ENCODE measurements at regions not wholly inside any gene's neighbourhood (a gene's known extent, or its start where the extent isn't known, plus 50 kb on each side); places are given as distances from the start of the nearest gene placed in this dataset.

GRCh38 chr3:19652336-19652735 is 281.7 kb downstream of the EFHB start:
- H3K4me1 ChIP-seq: no peaks in the 10 kb centered on the region
- H3K9me3 ChIP-seq: peaks cover 12% of the 10 kb centered on the region
- H3K36me3 ChIP-seq (ENCODE audit: insufficient read depth in 1 of 2, low read depth in 1 of 2): no peaks in the 10 kb centered on the region
- H3K27me3 ChIP-seq (ENCODE audit: insufficient read depth in 3 of 3, low read length in 2 of 3): no peaks in the 10 kb centered on the region
- intact Hi-C loops (cut with DNase I): no loop called here
- TF ChIP-seq CTCF (IDR thresholded peaks at IDR 0.05): no peak
- no peak overlapping the region for H3K4me3 ChIP-seq
- no peak overlapping the region for H3K27ac ChIP-seq
- no peak for ATAC-seq
- no peak for DNase-seq

GRCh38 chr3:19645093-19645492 is 288.9 kb downstream of the EFHB start:
- Histone ChIP-seq H3K4me3 (no peak overlapping the region), H3K9me3 (no peaks in the 10 kb centered on the region), H3K27ac (no peak overlapping the region), H3K4me1 (no peaks in the 10 kb centered on the region), H3K27me3 (ENCODE audit: insufficient read depth in 3 of 3, low read length in 2 of 3) (no peaks in the 10 kb centered on the region), H3K36me3 (ENCODE audit: insufficient read depth in 1 of 2, low read depth in 1 of 2) (no peaks in the 10 kb centered on the region)
- TF ChIP-seq CTCF (IDR thresholded peaks at IDR 0.05): no peak
- ATAC-seq: no peak
- DNase-seq: no peak
- intact Hi-C loops (cut with DNase I): no loop called here
- WGBS, 3 donors: 46 to 59% (median 46%) methylated on average over 2 of the region's 2 CpGs

GRCh38 chr3:19644405-19644804 is 289.6 kb downstream of the EFHB start:
- Histone ChIP-seq H3K36me3 (ENCODE audit: insufficient read depth in 1 of 2, low read depth in 1 of 2) (no peaks in the 10 kb centered on the region), H3K9me3 (no peaks in the 10 kb centered on the region), H3K4me1 (no peaks in the 10 kb centered on the region), H3K4me3 (no peak overlapping the region), H3K27ac (no peak overlapping the region), H3K27me3 (ENCODE audit: insufficient read depth in 3 of 3, low read length in 2 of 3) (no peaks in the 10 kb centered on the region)
- intact Hi-C loops (cut with DNase I): no loop called here
- TF ChIP-seq CTCF (IDR thresholded peaks at IDR 0.05): no peak
- no peak for ATAC-seq
- 73 to 84% (median 76%) methylated on average over 2 of the region's 2 CpGs for WGBS, 3 donors
- no peak for DNase-seq

- DNase-seq (no peak), ATAC-seq (no peak)
- Histone ChIP-seq H3K4me3 (no peak overlapping the region), H3K27me3 (ENCODE audit: insufficient read depth in 3 of 3, low read length in 2 of 3) (no peaks in the 10 kb centered on the region), H3K4me1 (no peaks in the 10 kb centered on the region), H3K9me3 (no peaks in the 10 kb centered on the region), H3K36me3 (ENCODE audit: insufficient read depth in 1 of 2, low read depth in 1 of 2) (no peaks in the 10 kb centered on the region), H3K27ac (no peak overlapping the region)
- no peak for TF ChIP-seq CTCF (IDR thresholded peaks at IDR 0.05)
- 56 to 79% (median 61%) methylated on average over 2 of the region's 2 CpGs for WGBS, 3 donors
- intact Hi-C loops (cut with DNase I): no loop called here
Observed at GRCh38 chr3:19641408-19641807, 292.6 kb downstream of the EFHB start.
